HT1080 (cell line): ENCODE measurements at regions not wholly inside any gene's neighbourhood (a gene's known extent, or its start where the extent isn't known, plus 50 kb on each side); places are given as distances from the start of the nearest gene placed in this dataset.

Experiments used
- DNase-seq: peaks from one replicate; pipeline ENCODE4 v3.0.0-alpha.2; 2015; ENCODE audit warnings: low read depth

DNA sequence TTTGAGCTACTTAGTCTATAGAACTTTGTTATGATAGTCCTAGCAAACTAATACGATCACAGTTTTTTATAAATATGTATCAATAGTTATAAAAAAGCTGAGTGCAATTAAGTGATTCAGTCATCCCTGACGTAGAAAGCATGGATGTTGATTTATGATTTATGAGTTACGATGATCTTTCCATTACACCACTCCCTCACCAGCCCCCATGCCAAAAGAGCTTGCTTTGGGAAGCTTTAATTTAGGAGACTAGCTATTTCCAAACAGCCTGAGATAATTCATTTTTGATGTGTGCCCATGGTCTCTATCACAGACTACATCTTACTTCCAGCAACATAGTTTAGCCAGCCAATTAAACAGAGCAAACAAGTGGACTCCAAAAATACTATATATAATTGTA, 256.8 kb downstream of the GABRG2 start:
- DNase-seq, result no peak

DNA sequence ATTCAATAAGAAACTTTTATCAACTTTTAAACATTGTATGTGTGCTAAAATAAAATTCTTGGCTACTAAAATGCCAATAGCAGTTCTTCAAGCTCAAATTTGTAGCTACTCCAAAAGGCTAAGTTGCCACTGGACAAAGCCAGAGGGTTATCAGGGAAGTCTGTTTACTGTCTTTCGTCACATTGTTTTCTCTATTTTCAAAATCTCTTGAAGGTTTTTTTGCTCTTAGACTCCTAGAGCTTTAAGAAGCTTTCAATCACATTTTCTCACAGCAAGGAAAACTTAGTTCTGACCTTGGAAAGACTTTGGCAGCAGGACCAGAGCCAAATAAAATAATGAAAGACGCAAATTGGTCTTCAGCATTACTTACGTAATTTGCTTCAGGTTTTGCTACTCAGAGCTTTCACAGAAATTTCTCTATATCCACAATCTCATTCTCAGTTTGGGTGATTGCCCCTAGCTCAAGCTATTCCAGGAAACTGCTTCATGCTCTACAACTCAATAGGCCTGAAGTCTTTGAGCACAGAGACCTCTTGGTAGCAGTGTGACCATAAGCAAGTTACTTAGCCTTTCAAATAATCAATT, 257.7 kb downstream of the GABRG2 start:
- DNase-seq, result no peak

DNA sequence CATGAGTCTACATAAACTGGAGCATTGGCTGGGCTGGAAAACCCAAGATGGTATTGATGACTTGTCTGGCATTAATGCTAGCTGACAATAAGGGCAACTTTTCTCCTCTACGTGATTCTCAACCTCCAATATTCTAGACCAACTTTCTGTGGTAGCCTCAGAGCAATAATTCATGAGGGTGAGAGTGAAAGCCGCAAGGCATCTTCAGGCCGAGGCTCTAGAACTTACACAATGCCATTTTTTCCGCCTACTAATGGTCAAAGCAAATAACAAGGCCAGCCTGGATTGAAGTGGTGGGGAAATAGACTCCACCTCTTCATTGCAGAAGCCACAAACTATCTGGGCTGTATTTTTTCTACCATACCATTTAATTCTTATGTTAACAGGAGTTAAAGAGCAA, 267.4 kb downstream of the GABRG2 start:
- DNase-seq, result no peak

DNA sequence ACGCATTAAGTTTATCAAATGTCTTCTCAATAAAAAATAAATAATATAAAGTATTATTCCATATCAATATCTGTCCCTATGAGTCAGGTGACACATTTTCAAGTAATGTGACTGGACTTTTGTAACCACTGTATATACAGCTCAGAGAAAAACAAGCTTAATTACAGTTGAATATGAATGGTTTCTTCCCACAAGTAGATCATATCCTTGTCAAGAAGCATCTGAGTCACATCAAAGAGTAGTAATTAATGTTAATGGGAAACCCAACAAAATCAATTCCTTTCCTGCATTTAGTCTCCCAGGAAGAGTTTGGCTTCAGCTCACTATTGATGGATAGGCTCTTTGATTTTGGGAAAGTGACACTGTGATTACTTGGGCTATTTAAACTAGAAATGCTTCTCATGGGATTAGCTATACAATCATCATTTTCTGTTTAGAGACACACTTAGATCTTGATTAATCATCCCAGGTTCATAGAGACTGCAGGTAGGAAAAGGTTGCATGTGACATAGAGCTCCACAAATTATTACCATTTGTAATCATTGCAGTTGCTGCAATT, 292.9 kb downstream of the GABRG2 start:
- no peak for DNase-seq

DNA sequence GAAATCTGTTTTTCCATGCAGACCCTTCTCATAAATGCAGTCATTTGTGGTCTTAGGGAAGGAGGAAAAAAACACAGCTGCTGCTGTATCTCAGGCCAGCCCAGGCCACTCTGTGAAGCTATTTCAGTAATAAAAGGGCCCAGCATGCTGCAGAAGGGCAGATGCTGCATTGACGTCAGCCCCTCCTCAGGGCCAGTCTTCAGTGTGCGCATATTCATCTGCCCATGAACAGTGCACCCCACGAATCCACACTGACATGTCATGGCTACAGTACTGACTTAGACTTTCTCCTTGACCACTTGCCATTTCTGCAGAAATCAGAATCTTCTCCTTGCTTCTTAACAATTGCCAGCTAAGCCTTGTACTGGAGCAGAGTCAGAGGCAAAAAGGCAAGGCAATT, 304.7 kb downstream of the GABRG2 start:
- DNase-seq, result no peak

DNA sequence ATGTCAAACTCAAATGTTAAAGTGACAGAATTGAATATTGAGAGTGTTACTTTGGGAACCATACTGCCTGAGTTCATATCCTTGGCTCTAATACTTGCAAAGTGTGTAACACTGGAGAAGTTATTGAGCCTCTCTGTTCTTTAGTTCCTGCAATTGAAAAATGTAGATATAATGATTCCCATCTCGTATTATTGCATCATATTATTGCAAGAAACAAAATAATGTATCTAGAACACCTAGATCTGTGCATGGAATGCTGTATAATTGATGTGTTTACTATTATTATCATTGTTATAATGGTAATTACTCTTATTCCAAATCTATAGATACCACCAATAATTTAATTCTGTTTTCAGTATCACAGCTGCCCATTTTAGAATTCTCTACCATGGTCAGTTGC, 310.3 kb downstream of the GABRG2 start:
- no peak for DNase-seq

DNA sequence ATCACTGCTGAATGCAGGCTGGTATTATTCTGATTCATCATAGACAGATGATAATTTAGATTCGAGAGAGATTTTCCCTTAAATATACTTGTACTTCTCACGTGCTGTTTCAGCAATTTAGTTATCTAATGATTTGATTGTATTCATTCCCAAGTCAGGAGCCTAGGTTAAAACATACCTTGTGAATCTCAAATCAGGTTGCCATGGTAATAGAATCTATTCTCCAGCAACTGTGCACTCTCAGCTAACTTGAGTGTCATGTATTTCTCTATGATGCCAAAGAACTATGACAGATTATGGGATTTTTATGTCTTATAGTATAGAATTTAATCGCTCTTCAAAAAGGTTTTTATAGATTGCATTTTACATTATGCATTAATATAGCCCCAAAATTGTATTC, 315.3 kb downstream of the GABRG2 start:
- DNase-seq, result no peak

DNA sequence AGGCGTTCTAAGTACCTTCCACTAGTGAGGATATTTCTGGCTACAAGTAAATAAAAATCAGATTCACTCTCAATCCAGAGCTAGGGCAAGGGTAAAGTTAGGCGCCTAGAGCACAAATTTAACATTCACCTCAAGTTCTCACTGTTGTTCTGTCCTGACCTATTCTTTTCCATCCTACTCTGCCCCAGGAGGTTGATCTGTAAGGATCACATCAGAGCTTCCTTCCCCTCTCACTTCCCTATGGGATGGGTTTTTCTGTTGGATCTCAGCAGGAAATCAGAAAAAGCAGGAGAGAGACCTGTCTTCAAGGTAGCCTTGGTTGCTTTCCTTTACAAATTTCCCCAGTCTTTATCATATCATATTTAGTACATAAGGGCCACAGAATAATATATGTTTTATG, 316.7 kb downstream of the GABRG2 start:
- DNase-seq, result no peak

DNA sequence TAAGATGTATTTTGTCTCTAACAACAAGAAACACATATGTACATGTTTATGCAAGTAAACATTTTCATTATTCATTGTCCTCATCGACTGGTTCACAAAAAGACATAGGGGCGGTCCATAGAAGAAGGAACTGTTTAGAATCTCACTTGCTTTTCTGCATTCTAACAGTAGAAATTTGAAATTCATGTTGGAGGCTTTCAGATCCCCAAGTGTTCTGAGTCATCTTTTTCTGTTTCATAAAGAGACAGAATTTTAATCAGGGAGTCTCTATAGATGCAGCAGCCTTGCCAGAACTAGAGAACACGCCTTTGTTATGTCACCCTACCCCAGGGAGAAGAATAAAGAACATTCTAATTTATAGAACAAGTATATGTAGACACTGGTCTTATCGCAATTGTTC, 324.3 kb downstream of the GABRG2 start:
- DNase-seq, result no peak

DNA sequence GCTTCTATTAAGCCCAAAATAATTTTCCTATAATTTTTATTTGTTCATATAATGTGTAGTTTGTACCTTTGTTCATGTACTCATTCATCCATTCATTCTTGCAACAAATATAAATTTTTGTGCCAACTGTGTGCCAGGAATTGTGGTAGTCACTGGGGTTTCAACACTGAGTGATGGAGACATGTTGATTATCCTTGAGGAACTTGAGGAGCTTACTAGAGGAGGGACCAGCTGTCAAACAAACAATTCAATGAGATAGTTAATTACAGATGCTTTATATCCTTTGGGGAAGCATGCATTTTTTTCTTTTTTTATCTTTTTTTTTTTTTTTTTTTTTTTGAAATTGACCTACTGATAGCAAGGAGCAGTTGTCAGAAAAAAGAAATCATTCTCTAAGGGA, 324.8 kb downstream of the GABRG2 start:
- no peak for DNase-seq

DNA sequence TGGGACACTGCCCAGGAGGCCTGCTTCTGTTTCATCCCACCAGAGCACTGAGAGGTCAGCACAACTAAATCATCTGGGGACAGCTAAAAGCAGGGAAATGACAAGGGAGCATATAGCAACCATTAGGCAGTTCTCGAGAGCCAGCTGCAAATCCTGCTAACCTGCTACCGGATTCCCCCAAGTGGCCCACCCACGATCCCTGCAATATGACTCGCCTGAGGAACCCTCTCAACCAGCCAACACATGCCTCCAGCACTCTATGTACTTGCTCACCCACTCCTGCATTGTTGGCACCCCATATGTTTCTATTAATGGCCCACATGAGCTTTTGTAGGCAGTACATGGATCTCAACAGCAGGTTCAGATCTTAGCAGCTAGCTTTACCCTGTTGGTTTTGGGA, 326.0 kb downstream of the GABRG2 start:
- no peak for DNase-seq

DNA sequence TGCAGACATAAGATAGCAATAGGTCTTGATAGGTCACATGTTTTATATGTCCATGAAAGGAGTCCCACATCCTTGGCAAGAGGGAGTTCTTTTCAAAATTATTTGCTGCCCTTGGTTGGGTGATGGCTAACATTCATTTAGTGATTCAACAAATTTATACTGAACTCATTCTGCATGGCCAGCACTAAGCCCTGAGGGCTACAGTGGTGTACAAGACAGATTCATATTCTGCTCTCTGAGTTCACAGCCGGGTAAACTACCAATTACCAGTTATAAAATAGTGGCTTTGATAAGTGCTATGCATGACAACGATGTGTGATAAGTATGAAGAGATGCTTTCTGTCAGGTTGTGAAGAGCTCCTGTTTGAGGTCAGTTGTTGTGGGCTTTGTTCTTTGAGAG, 340.0 kb downstream of the GABRG2 start:
- DNase-seq, result no peak

DNA sequence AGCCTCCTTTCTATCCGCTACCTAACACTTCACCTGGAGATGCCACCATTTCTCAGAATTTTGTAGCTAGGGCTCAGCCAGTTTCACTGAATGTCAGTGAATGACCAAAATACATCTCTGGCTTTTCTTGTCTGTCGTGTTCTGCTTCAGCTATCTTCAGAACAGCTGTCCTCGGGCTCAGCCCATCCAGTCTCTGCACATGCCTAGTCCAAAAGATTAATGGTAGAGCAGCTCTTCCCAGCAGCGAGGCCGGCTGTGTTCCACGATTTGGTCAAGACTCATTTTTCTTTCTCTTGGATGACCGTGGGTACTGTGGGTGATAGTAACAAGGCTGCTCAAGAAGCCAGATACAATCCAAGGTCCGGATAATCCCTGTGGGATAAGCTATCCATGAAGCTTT, 342.8 kb downstream of the GABRG2 start:
- no peak for DNase-seq

DNA sequence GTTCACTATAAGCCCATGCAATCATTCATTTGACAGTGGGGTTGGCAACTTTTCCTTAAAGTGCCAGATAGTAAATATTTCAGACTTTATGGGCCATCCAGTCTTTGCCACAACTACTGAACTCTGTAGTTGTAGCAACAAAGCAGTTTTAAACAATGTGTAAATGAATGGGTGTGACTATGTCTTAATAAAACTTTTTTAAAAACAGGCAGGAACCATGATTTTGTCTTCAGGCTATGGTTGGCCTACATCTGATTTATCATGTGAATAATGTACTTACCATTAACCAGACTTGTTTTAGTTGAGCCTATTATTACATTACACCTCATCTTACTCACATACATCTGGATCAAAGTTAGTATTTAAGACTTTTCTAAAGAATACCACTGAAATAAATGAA, 361.6 kb downstream of the GABRG2 start:
- no peak for DNase-seq

DNA sequence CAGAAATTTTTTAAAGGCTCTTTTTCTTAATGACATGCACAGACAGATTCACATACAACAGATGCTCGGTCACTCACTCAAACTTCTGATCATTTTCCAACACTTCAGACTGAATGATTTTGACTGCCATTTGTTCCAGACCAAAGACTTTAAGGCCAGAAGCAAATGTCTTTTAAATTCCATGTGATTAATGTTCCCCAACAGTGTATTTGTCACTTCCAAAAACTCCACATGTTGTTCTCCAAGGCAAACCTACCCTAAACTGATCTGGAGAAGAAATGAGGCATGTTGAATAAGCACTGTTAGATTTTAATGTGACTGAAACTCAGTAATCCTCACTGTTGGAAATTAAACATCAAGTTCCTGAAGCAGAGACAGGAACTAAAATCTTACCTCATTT, 366.7 kb downstream of the GABRG2 start:
- no peak for DNase-seq

DNA sequence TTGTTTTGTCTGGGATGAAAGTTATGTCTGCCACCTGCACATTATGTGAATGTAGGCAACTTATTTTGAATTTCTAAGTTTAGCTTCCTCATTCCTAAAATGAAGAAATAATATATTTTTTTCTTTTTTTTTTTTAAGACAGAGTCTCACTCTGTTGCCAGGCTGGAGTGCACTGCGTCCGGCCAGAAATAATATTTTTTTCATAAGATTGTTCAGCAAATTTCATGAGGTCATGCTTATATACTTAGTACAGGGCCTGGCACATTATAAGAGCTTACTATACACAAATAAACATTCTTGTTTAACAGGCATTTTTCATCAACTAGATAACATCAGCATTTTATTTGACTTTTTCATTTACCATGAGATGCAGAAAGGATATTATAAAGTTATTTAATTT, 368.5 kb downstream of the GABRG2 start:
- DNase-seq, result no peak

DNA sequence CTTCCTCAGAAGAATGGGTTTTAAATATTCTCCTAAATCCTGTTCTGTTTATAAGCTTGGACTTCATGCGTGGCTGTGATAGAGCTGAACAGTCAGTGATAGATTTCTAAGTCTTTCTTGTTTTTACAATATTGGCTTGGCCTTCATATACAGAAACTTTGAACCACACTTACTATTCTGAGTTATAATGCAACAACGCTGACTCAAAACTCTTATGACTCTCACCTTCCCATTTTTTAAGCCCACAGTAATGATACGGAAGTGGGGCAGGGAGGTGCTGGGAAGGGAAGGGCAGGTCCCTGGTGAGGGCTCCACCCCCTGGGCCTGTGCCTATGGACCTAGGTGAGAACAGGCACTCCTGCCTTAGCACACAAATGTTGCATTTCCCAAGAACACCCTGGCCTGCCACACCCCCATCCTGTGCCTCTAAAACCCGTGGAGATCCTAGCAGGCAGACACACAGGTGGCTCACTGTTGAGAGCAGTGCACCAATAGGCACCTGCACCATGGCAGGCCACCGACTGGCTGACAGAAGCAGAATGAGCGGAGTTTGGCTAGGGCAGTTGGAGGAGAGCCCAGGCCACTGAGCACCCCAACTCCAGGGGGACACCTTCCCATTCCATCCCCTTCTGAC, 376.7 kb downstream of the GABRG2 start:
- no peak for DNase-seq

DNA sequence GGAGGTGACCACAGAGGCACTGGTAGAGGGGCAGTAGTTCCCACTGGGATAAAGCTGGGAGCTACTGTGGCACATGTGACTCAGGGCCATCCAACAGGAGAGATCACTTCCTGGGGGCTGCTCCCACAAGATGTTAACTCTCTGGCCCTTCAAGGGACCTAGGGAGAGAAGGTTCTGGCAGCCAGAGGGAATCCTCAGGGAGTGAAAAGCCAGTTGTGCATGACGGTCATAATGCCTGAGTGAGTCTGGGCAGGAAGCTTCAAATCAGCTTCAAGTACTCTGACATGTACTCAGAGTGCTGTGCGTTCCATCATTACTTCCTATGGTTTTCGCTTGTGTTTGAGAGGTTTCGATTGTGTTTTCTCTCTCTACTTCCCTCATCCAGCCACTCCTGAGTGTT, 388.5 kb downstream of the GABRG2 start:
- no peak for DNase-seq

DNA sequence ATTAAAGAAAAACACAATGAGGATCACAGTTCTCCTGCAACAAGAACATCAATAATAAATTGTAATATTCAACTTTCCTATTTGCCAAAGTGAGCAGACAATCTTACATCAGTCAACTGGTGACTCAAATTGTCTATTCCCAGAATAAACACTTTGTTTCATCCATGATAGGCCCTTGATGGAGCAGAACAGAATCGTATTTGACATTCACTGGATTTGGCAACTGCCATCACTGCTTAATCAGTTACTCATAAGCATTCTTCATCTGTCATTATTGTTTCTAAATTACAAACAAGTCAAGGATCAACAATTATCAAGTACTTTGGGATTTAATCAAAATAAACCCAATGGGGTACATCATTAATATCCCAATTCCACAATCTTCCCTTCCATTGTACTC, 398.4 kb downstream of the GABRG2 start:
- no peak for DNase-seq

DNA sequence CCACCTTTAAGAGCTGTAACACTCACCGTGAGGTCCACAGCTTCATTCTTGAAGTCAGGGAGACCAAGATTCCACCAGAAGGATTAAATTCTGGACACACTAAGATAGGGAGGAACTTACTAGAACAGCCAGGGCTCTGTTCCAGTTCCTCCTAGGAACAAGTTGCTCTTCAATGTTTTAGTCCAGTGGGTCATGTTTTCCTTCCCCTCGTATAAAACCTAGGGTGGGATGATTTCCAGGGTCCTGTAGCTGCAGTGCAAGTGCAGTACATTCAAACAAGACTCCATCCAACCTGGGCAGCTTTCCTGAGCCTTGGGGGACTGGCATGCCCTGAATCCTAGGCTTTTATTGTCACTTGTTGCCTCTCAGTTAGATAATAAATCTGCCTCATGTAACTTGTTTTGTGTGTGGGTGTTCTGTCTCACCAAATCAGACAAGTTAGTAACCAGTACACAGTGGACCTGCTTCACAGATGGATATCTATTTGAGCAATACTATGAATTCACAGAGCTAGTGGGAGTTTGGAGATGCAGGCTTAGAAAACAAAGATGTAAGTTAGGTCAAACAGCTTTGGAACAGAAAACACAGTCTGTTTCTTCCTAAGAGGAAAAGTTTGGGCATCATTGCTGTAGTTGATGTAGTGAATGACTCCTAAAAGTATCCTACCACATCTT, 405.6 kb downstream of the GABRG2 start:
- DNase-seq, result no peak

DNA sequence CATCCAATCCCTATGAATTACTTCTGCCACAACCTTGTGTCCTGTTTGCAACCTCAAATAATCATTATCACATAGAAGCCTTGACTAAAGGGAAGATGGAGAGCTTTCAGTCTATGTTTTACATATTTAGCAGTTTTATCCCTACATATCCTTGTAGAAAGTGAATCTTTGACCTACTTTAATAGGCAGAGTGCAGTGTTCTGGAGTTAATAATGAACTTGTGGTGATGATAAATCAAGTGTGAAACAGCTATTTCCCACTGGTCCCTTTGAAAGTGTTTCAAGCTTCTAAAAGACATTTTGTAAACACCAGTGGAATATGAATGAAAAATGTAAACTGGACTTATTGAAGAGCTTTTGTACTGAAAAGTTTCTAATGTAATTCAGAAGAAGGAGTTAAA, 406.7 kb downstream of the GABRG2 start:
- DNase-seq, result no peak

DNA sequence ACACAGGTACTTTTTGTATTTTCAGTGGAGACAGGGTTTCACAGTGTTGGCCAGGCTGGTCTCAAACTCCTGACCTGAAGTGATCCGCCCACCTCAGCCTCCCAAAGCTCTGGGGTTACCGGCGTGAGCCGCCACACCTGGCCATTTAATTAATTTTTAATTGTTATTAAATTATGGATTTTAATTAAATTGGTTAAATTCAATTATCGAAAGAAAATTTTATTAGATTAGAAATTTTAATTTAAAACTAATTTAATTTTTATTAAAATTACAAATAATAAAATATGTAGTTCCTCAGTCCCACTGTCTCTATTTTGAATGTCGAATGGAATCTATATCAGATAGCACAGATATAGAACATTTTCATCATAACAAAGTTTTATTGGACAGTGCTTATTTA, 416.5 kb downstream of the GABRG2 start:
- no peak for DNase-seq

DNA sequence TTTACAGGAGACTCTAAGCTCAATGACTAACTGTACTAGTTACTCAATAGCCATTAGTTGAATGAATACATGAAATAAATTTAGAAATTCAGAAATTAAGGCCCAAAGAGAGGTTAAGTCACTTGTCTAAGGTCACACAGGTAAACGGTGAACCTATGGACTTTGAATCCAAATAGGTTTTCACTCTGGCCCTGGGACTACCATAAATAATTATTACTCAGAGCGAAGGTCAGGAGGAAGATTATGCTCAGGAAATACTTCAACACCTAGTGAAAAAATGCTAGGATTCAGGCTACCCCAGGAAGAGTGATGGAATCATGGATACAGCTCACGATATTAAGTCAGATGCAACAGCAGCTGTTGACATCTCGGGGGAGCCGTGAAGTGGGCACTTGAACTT, 417.4 kb downstream of the GABRG2 start:
- DNase-seq, result no peak
